ENCODE measurements at regions not wholly inside any gene's neighbourhood (a gene's known extent, or its start where the extent isn't known, plus 50 kb on each side); places are given as distances from the start of the nearest gene placed in this dataset.
"Not testable (repeated sequence)": the region's sequence is repeated elsewhere in the genome, so short reads cannot be mapped to it uniquely, and the experiment has no call there.

- Mint-ChIP-seq H3K4me1 (no peaks in the 10 kb centered on the region), H3K27me3 (peaks cover 18% of the 10 kb centered on the region), H3K27ac (no peak overlapping the region), H3K9me3 (ENCODE audit: low read depth) (peaks cover 36% of the 10 kb centered on the region), H3K4me3 (no peak overlapping the region), H3K36me3 (ENCODE audit: low read depth) (peaks cover 2% of the 10 kb centered on the region)
- ATAC-seq (no peak), DNase-seq (no peak)
- ChIA-PET POLR2A (no interaction called here), CTCF (no interaction called here)
- intact Hi-C loops (cut with DNase I, micrococcal nuclease) = no loop called here
Observed at GRCh38 chr17:74141612-74142011, 61.9 kb upstream of the RPL38 start.

GRCh38 chr17:74143318-74143717 lies 60.2 kb upstream of the RPL38 start:
- ATAC-seq; H3K36me3 Mint-ChIP-seq (ENCODE audit: low read depth); H3K27ac Mint-ChIP-seq; H3K4me3 Mint-ChIP-seq; H3K4me1 Mint-ChIP-seq; DNase-seq; CTCF ChIA-PET; intact Hi-C loops (cut with DNase I, micrococcal nuclease): not testable (repeated sequence)
- Mint-ChIP-seq H3K27me3 (peaks cover 14% of the 10 kb centered on the region), H3K9me3 (ENCODE audit: low read depth) (peaks cover 36% of the 10 kb centered on the region)
- POLR2A ChIA-PET = interaction anchor here (0.6 kb wide), 1 partner anchor 150 kb away, joined by 3 read pairs; no protein-coding TSS in a partner anchor

- Mint-ChIP-seq H3K27me3 (peaks cover 21% of the 10 kb centered on the region), H3K9me3 (ENCODE audit: low read depth) (peaks cover 22% of the 10 kb centered on the region), H3K4me1 (no peaks in the 10 kb centered on the region), H3K27ac (no peak overlapping the region), H3K4me3 (no peak overlapping the region), H3K36me3 (ENCODE audit: low read depth) (peaks cover 2% of the 10 kb centered on the region)
- POLR2A ChIA-PET = interaction anchor here (0.6 kb wide), 1 partner anchor 61 kb away, joined by 4 read pairs; no protein-coding TSS in a partner anchor
- intact Hi-C loops (cut with DNase I, micrococcal nuclease) = no loop called here
- CTCF ChIA-PET = no interaction called here
- ATAC-seq (no peak), DNase-seq (no peak)
Observed at GRCh38 chr17:74145756-74146155, 57.7 kb upstream of the RPL38 start.

- DNase-seq (no peak), ATAC-seq (no peak)
- H3K36me3 Mint-ChIP-seq (ENCODE audit: low read depth) = peaks cover 2% of the 10 kb centered on the region
Observed at GRCh38 chr17:74146196-74146595, 57.3 kb upstream of the RPL38 start.

GRCh38 chr17:74147056-74147835 lies 56.2 kb upstream of the RPL38 start:
- no peak for DNase-seq
- H3K4me1 Mint-ChIP-seq = no peaks in the 10 kb centered on the region
- ChIA-PET POLR2A (no interaction called here), CTCF (interaction anchor here (0.5 kb wide), 1 partner anchor 424 kb away, joined by 4 read pairs; no protein-coding TSS in a partner anchor)
- H3K36me3 Mint-ChIP-seq (ENCODE audit: low read depth) = peaks cover 2% of the 10 kb centered on the region
- intact Hi-C loops (cut with DNase I, micrococcal nuclease) = no loop called here
- H3K4me3 Mint-ChIP-seq = no peak overlapping the region
- H3K27ac Mint-ChIP-seq = no peak overlapping the region
- ATAC-seq = no peak
- H3K27me3 Mint-ChIP-seq = peaks cover 27% of the 10 kb centered on the region
- peaks cover 18% of the 10 kb centered on the region for H3K9me3 Mint-ChIP-seq (ENCODE audit: low read depth)

More at GRCh38 chr17:74146196-74146595, 57.3 kb upstream of the RPL38 start:
- no peak overlapping the region for H3K4me3 Mint-ChIP-seq
- ChIA-PET CTCF (no interaction called here), POLR2A (no interaction called here)
- H3K4me1 Mint-ChIP-seq = no peaks in the 10 kb centered on the region
- peaks cover 22% of the 10 kb centered on the region for H3K9me3 Mint-ChIP-seq (ENCODE audit: low read depth)
- H3K27me3 Mint-ChIP-seq = peaks cover 22% of the 10 kb centered on the region
- intact Hi-C loops (cut with DNase I, micrococcal nuclease) = no loop called here
- no peak overlapping the region for H3K27ac Mint-ChIP-seq

- Mint-ChIP-seq H3K36me3 (ENCODE audit: low read depth) (peaks cover 2% of the 10 kb centered on the region), H3K4me1 (no peaks in the 10 kb centered on the region), H3K9me3 (ENCODE audit: low read depth) (peaks cover 11% of the 10 kb centered on the region), H3K27me3 (peaks cover 27% of the 10 kb centered on the region), H3K27ac (no peak overlapping the region), H3K4me3 (no peak overlapping the region)
- intact Hi-C loops (cut with DNase I, micrococcal nuclease) = no loop called here
- no peak for DNase-seq
- no peak for ATAC-seq
- ChIA-PET POLR2A (no interaction called here), CTCF (no interaction called here)
Observed at GRCh38 chr17:74147966-74148365, 55.5 kb upstream of the RPL38 start.

DNA sequence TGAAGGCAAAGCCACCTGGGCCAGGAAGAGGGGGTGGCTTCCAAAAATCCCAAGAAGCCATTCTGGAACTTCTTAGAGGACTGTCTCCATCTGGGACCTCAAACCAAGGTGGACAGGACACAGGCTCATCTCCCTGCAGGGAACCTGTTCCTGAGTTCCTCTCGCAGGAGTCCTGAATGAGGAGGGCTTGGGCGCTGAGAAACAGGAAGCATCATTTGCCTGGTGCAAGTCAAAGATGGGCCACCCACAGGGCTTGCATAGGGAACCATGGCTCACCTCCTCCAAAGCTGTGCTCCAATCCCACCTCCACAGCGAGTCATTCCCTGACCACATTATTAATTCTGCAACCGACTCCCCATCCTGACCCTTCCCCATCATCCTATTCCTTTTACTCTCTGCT lies 55.0 kb upstream of the RPL38 start:
- intact Hi-C loops (cut with DNase I, micrococcal nuclease) = no loop called here
- DNase-seq (no peak), ATAC-seq (no peak)
- no peaks in the 10 kb centered on the region for H3K4me1 Mint-ChIP-seq
- peaks cover 27% of the 10 kb centered on the region for H3K27me3 Mint-ChIP-seq
- CTCF ChIA-PET = no interaction called here
- POLR2A ChIA-PET = no interaction called here
- H3K9me3 Mint-ChIP-seq (ENCODE audit: low read depth) = peaks cover 8% of the 10 kb centered on the region
- peaks cover 2% of the 10 kb centered on the region for H3K36me3 Mint-ChIP-seq (ENCODE audit: low read depth)
- no peak overlapping the region for H3K27ac Mint-ChIP-seq
- no peak overlapping the region for H3K4me3 Mint-ChIP-seq

DNA sequence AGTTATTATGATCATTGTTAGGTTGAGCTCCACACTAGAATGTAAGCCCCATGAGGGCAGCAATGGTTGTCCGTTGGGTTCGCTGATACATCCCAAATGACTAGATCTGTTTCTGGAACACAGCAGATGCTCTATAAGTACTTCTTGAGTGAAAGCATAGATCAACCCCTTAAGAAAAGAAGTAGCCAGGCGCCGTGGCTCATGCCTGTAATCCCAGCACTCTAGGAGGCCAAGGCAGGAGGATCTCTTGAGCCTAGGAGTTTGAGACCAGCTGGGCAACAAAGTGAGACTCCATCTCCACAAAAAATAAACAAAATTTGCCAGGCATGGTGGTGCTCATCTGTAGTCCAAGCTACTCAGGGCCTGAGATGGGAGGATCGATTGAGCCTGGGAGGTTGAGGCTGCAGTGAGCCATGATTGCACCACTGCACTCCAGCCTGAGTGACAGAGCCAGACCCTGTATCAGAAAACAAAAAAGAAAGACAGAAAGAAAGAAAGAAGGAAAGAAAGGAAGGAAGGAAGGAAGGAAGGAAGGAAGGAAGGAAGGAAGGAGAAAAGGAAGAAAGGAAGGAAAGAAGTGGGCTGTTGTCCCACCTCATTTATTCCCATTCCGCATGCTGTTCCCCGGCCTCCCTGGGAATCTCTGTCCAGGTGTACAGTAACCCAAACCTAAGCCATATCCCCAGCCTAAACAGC lies 54.4 kb upstream of the RPL38 start:
- Mint-ChIP-seq H3K4me1 (no peaks in the 10 kb centered on the region), H3K27me3 (peaks cover 27% of the 10 kb centered on the region), H3K9me3 (ENCODE audit: low read depth) (peaks cover 3% of the 10 kb centered on the region), H3K27ac (no peak overlapping the region), H3K36me3 (ENCODE audit: low read depth) (peaks cover under 1% of the 10 kb centered on the region), H3K4me3 (no peak overlapping the region)
- intact Hi-C loops (cut with DNase I, micrococcal nuclease) = no loop called here
- POLR2A ChIA-PET = no interaction called here
- ATAC-seq = no peak
- DNase-seq = no peak
- CTCF ChIA-PET = interaction anchor here (0.7 kb wide), 1 partner anchor 9 kb away, joined by 3 read pairs; no protein-coding TSS in a partner anchor

DNA sequence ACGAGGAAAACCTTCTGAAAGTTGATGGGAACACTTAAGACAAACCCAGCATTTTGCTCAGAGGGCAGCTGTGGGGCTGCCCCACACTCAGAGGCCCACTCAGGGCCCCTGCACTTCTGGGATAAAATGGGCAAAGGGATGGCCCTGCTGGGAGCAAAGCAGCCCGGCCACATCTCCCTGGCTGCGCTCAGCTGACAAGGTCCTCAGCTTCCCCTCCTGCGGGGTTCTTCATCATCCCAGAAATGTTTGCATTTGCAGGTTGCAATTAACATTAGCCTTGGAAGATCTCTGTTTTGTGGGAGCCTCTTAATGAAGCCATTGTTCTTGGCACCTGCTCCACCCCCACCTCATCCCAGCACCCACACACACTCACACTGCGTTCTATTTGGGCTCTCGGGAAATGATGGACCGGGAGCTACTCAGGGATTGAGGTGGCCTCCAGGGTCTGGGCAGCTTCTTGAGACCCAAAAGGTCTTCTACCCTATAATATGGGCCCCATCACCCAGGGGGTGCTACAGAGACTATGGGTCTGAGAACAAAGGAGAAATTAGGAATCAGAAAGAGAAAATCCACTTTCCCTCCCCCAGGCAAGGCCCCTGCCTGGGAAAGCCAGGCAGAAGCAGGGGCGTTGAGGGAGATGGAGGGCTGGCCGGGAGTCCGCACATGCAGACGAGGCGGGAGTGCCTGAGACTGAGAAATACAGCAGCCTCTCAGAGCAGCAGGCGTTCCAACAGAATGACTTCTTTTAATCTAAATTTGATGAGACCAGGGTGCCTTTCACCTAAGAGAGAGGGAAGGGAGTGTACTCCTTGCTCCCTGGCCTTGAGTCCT lies 53.7 kb upstream of the RPL38 start:
- intact Hi-C loops (cut with DNase I, micrococcal nuclease) = no loop called here
- Mint-ChIP-seq H3K36me3 (ENCODE audit: low read depth) (no peaks in the 10 kb centered on the region), H3K4me3 (no peak overlapping the region), H3K9me3 (ENCODE audit: low read depth) (no peaks in the 10 kb centered on the region), H3K27ac (no peak overlapping the region), H3K27me3 (peaks cover 25% of the 10 kb centered on the region), H3K4me1 (no peaks in the 10 kb centered on the region)
- ChIA-PET CTCF (interaction anchor here (0.7 kb wide), 1 partner anchor 9 kb away, joined by 3 read pairs; no protein-coding TSS in a partner anchor), POLR2A (no interaction called here)
- ATAC-seq = no peak
- DNase-seq = no peak

DNA sequence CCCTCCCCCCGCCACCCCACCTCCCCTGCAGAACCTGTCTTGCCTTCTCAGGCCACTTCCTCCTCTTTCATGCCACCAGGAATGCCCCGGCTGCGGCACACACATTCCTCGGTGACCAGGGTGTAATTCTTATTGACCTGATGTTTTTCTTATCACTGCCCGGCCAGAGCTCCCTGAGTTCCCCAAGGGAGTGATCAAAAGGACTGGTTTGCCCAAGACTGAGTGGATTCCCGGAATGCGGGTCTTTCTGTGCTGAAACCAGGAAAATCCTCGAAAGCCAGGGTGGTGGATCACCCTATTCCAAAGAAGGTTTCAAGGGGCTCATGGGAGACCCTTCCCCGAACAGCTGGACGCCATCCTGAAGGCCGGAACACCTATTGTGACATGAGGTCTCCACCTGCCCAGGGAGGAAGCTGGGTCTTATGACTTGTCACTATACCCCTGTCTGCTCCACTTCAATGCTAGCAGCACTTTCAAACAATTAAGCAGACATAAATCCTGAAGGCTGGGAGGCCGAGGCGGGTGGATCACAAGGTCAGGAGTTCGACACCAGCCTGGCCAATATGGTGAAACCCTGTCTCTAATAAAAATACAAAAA lies 53.0 kb upstream of the RPL38 start:
- Mint-ChIP-seq H3K36me3 (ENCODE audit: low read depth) (no peaks in the 10 kb centered on the region), H3K9me3 (ENCODE audit: low read depth) (no peaks in the 10 kb centered on the region), H3K4me1 (no peaks in the 10 kb centered on the region), H3K27me3 (peaks cover 29% of the 10 kb centered on the region), H3K27ac (no peak overlapping the region), H3K4me3 (no peak overlapping the region)
- CTCF ChIA-PET = no interaction called here
- ATAC-seq = no peak
- no peak for DNase-seq
- intact Hi-C loops (cut with DNase I, micrococcal nuclease) = no loop called here
- POLR2A ChIA-PET = no interaction called here

DNA sequence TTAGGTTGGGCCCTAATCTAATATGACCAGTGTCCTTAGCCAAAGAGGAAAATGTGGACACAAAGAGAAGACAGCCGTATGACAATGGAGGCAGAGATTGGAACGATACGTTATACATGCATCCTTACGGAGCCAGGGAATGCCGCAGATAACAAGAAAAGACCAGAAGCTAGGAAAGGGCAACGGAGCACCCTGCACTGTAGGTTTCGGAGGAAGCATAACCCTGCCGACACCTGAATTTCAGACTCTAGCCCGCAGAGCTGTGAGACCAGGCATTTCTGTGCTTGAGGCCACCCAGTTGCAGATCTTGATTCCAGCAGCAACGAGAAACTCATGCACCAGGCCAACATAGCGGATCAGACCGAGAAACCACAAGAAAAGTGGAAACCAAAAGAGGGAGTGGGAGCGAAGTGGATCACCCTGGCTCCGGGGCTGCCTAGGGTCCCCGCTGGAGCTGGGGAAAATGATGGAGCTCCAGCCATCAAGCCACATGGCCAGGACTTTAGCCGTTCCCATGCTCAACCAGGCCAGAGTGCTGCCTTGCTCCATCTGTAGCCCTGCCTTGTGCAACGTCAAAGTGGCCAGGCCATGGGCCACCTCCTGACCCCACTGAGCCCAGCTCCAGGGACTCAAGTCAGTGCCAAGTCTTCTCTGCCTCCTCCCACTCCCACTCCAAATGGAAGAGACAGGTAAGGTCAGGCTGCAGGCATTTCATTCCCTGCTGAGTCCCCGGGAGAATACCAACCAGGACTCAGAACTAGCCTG lies 51.7 kb upstream of the RPL38 start:
- ATAC-seq (no peak), DNase-seq (no peak)
- Mint-ChIP-seq H3K27me3 (peaks cover 21% of the 10 kb centered on the region), H3K36me3 (ENCODE audit: low read depth) (no peaks in the 10 kb centered on the region), H3K27ac (no peak overlapping the region), H3K4me1 (no peaks in the 10 kb centered on the region), H3K4me3 (no peak overlapping the region), H3K9me3 (ENCODE audit: low read depth) (no peaks in the 10 kb centered on the region)
- ChIA-PET CTCF (interaction anchor here (0.9 kb wide), 1 partner anchor 25 kb away, joined by 4 read pairs; no protein-coding TSS in a partner anchor), POLR2A (no interaction called here)
- intact Hi-C loops (cut with DNase I, micrococcal nuclease) = no loop called here

All from activated CD4-positive, alpha-beta T cell treated with anti-CD3 and anti-CD28 coated beads for 36 hours (primary cell).